Effector memory CD8-positive, alpha-beta T cell (primary cell): ENCODE measurements at regions not wholly inside any gene's neighbourhood (a gene's known extent, or its start where the extent isn't known, plus 50 kb on each side); places are given as distances from the start of the nearest gene placed in this dataset.

Experiments
- ATAC-seq: fragments of 150-1000 bp; cut with Tn5 transposase; replicated peaks from 2 replicates; pipeline ENCODE4 v1.10.0; 2021; ENCODE audit warnings: mild to moderate bottlenecking, moderate library complexity
- DNase-seq, 3 experiments: peaks; one replicate each; pipeline ENCODE4 v3.0.0; 2021
- H3K27ac Mint-ChIP-seq, 2 donors: one replicate each; pipeline ENCODE4 v1.8.0; 2022; ENCODE audit warnings: mild to moderate bottlenecking in 2 of 2, mixed read lengths in 2 of 2, moderate library complexity in 2 of 2
- H3K27me3 Mint-ChIP-seq, 2 donors: one replicate each; pipeline ENCODE4 v1.8.0; 2022; ENCODE audit warnings: mixed read lengths in 2 of 2
- H3K36me3 Mint-ChIP-seq: one replicate; pipeline ENCODE4 v1.8.0; 2022; ENCODE audit warnings: mild to moderate bottlenecking, moderate library complexity, mixed read lengths; ENCODE audit not compliant: insufficient read depth
- H3K4me1 Mint-ChIP-seq, 2 donors: one replicate each; pipeline ENCODE4 v1.8.0; 2022; ENCODE audit warnings: low read depth in 2 of 2, mixed read lengths in 2 of 2
- H3K4me3 Mint-ChIP-seq, 2 donors: one replicate each; pipeline ENCODE4 v1.8.0; 2022; ENCODE audit warnings: mild to moderate bottlenecking in 2 of 2, mixed read lengths in 2 of 2, moderate library complexity in 2 of 2
- H3K9me3 Mint-ChIP-seq, 2 donors: one replicate each; pipeline ENCODE4 v1.8.0; 2022; ENCODE audit warnings: mixed read lengths in 2 of 2

DNA sequence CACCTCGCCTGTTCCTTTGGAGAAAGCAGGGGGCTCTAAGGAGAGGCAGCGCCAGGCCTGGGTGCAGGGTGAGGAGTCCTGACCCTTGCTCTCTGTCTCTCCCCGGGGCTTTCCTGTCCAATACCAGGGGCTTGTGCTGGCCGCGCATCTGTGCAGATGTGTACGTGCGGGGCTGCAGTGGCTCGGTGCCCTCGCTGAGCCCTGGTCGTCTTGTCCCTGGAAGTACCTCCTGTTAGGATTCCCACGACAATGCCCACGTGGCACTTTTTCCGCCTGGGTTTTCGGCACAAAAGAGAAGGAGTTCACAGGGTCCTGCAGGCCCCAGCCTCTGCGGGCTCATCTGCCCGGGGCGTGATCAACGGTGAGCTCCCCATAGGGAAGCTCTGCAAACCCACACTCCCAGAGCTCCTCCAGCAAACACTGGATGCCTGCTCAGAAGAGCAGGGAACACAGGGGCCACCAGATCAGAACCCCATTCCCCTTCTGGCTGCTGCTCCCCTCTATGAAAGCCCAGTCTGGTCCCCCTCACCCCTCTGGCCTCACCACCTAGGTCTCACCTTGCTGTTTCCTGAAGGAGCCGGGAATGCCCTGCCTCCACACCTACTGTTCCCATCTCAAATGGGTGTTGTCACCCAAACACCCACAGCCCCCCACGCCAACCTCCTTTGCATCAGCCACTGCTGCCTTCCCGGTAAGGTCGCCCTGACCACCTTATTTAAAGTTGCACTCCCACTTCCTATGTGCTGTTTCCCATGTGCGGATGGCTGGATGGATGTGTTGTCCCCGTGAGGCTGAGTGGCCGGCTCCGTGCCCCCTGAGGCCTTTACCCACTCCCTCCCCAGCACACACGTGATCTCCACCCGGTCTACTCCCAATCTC, 62.6 kb upstream of the PRR20G start:
- H3K9me3 Mint-ChIP-seq: peaks cover 0 to 4% of the 10 kb centered on the region in 2 donors
- no peak overlapping the region for H3K4me3 Mint-ChIP-seq
- H3K4me1 Mint-ChIP-seq: no peaks in the 10 kb centered on the region
- H3K36me3 Mint-ChIP-seq: no peaks in the 10 kb centered on the region
- no peak overlapping the region for H3K27ac Mint-ChIP-seq
- H3K27me3 Mint-ChIP-seq: peaks cover 36 to 45% of the 10 kb centered on the region in 2 donors
- no peak for ATAC-seq
- no peak for DNase-seq

- Mint-ChIP-seq H3K9me3 (peaks cover 0 to 4% of the 10 kb centered on the region in 2 donors), H3K36me3 (no peaks in the 10 kb centered on the region), H3K4me1 (no peaks in the 10 kb centered on the region), H3K27me3 (peaks cover 36 to 46% of the 10 kb centered on the region in 2 donors), H3K4me3 (no peak overlapping the region), H3K27ac (no peak overlapping the region)
- ATAC-seq: no peak
- no peak for DNase-seq
These were observed 61.8 kb upstream of the PRR20G start for GRCh38 chr3:127349501-127350171.

- no peak for ATAC-seq
- H3K27me3 Mint-ChIP-seq: peaks cover 29 to 63% of the 10 kb centered on the region in 2 donors
- H3K9me3 Mint-ChIP-seq: peaks cover 9 to 11% of the 10 kb centered on the region in 2 donors
- H3K36me3 Mint-ChIP-seq: no peaks in the 10 kb centered on the region
- DNase-seq: no peak
- no peak overlapping the region for H3K4me3 Mint-ChIP-seq
- H3K4me1 Mint-ChIP-seq: no peaks in the 10 kb centered on the region
- no peak overlapping the region for H3K27ac Mint-ChIP-seq
These were observed 54.9 kb upstream of the PRR20G start for GRCh38 chr3:127342735-127343134.

DNA sequence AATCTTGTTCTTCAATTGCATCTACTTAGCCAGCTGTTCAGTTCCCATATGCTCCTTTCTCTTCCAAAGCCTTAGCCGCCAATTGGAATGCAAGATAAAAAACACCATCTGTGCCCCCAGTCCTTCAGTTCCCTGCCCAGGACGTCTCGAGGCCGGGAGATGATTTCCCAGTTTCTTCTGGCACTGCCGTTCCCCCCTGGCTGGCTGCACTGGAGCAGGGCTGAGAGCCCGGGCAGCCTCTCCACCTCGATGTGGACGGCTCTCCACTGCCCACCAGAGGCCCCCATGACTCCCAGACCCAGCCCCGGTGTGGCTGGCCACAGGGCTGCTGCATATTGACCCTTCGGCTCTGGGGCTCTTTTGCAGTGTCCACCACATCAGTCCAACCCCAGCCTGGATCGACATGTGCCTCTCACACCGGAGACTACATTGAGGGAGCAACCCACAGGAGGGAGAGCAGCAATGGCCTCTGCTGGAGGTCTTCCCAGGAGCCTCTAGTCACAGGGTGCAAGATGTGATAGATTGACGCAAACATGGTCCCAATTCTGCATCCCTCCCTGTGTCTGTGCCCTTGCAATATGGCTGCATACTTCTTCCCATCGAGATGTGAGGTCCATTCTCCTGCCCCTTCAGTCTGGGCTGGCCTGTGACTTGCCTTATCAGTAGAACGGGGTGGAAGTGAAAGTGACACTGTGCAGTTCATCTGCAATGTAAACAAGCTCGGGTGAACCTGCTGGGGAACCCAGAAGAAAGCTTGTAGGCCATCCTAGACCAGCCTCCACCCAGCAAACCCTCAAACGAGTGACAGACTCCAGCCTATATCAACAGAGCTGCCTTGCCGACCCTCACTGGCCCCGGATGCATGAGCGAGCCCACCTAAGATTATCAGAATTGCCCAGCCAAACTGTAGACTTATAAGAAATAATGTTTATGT, 52.3 kb upstream of the PRR20G start:
- DNase-seq: no peak
- H3K9me3 Mint-ChIP-seq: peaks cover 5 to 11% of the 10 kb centered on the region in 2 donors
- H3K27me3 Mint-ChIP-seq: peaks cover 16 to 70% of the 10 kb centered on the region in 2 donors
- H3K27ac Mint-ChIP-seq: no peak overlapping the region
- no peak for ATAC-seq
- no peaks in the 10 kb centered on the region for H3K36me3 Mint-ChIP-seq
- no peak overlapping the region for H3K4me3 Mint-ChIP-seq
- no peaks in the 10 kb centered on the region for H3K4me1 Mint-ChIP-seq

GRCh38 chr3:127339016-127339415, 51.2 kb upstream of the PRR20G start:
- H3K27me3 Mint-ChIP-seq: peaks cover 16 to 70% of the 10 kb centered on the region in 2 donors
- H3K36me3 Mint-ChIP-seq: no peaks in the 10 kb centered on the region
- no peaks in the 10 kb centered on the region for H3K4me1 Mint-ChIP-seq
- peaks cover 5 to 11% of the 10 kb centered on the region in 2 donors for H3K9me3 Mint-ChIP-seq
- H3K4me3 Mint-ChIP-seq: no peak overlapping the region
- DNase-seq (no peak), ATAC-seq (no peak)
- no peak overlapping the region for H3K27ac Mint-ChIP-seq

GRCh38 chr3:127337911-127338531, 50.2 kb upstream of the PRR20G start:
- no peaks in the 10 kb centered on the region for H3K4me1 Mint-ChIP-seq
- H3K27me3 Mint-ChIP-seq: peaks cover 16 to 70% of the 10 kb centered on the region in 2 donors
- H3K36me3 Mint-ChIP-seq: no peaks in the 10 kb centered on the region
- H3K27ac Mint-ChIP-seq: no peak overlapping the region
- H3K4me3 Mint-ChIP-seq: no peak overlapping the region
- no peak for ATAC-seq
- H3K9me3 Mint-ChIP-seq: peaks cover 5 to 11% of the 10 kb centered on the region in 2 donors
- no peak for DNase-seq
